H9 (cell line): ENCODE measurements at regions not wholly inside any gene's neighbourhood (a gene's known extent, or its start where the extent isn't known, plus 50 kb on each side); places are given as distances from the start of the nearest gene placed in this dataset.

Source experiments
- DNase-seq: peaks from one replicate; pipeline ENCODE4 v3.0.0-alpha.2; 2017
- H2AFZ ChIP-seq: one replicate; pipeline ENCODE4 v1.6.1; 2013; ENCODE audit warnings: mild to moderate bottlenecking, low read length, control low read depth, moderate library complexity
- H2AK5ac ChIP-seq: 2 replicates; pipeline ENCODE4 v1.6.1; 2013; ENCODE audit warnings: low read length, control low read depth, mixed read lengths; ENCODE audit not compliant: insufficient read length
- H2BK120ac ChIP-seq: one replicate; pipeline ENCODE4 v1.6.1; 2013; ENCODE audit warnings: low read depth, mild to moderate bottlenecking, low read length, control low read depth, inconsistent platforms; ENCODE audit not compliant: poor library complexity, severe bottlenecking
- H2BK12ac ChIP-seq: 2 replicates; pipeline ENCODE4 v1.6.1; 2013; ENCODE audit warnings: low read length, control low read depth, mixed read lengths, low read depth; ENCODE audit not compliant: insufficient read length
- H2BK15ac ChIP-seq: 2 replicates; pipeline ENCODE4 v1.6.1; 2013; ENCODE audit warnings: low read depth, low read length, control low read depth
- H2BK20ac ChIP-seq: one replicate; pipeline ENCODE4 v1.6.1; 2013; ENCODE audit warnings: low read depth, mild to moderate bottlenecking, low read length, control low read depth, inconsistent platforms; ENCODE audit not compliant: poor library complexity, severe bottlenecking
- H2BK5ac ChIP-seq: 2 replicates; pipeline ENCODE4 v1.6.1; 2013; ENCODE audit warnings: low read length, control low read depth, mixed read lengths; ENCODE audit not compliant: insufficient read length
- H3K14ac ChIP-seq: 2 replicates; pipeline ENCODE4 v1.6.1; 2013; ENCODE audit warnings: low read length, control low read depth; ENCODE audit not compliant: insufficient read depth
- H3K18ac ChIP-seq: 2 replicates; pipeline ENCODE4 v1.6.1; 2013; ENCODE audit warnings: low read depth, mild to moderate bottlenecking, mixed read lengths, low read length, control low read depth; ENCODE audit not compliant: insufficient read length
- H3K23ac ChIP-seq: 2 replicates; pipeline ENCODE4 v1.6.1; 2013; ENCODE audit warnings: low read length, control low read depth, mixed read lengths, low read depth; ENCODE audit not compliant: insufficient read length
- H3K23me2 ChIP-seq: 2 replicates; pipeline ENCODE4 v1.6.1; 2013; ENCODE audit warnings: low read depth, mild to moderate bottlenecking, mixed read lengths, low read length, control low read depth; ENCODE audit not compliant: insufficient read length, poor library complexity, severe bottlenecking
- H3K27ac ChIP-seq: 2 replicates; pipeline ENCODE4 v1.5.1; 2013; ENCODE audit warnings: low read length, control low read depth, mixed read lengths, low read depth; ENCODE audit not compliant: insufficient read length
- H3K27me3 ChIP-seq: 2 replicates; pipeline ENCODE4 v1.6.1; 2013; ENCODE audit warnings: low read length, control low read depth, inconsistent platforms; ENCODE audit not compliant: insufficient read depth
- H3K4ac ChIP-seq: 2 replicates; pipeline ENCODE4 v1.6.1; 2013; ENCODE audit warnings: low read depth, mild to moderate bottlenecking, control low read depth, inconsistent platforms, low read length, moderate library complexity
- H3K4me1 ChIP-seq: 2 replicates; pipeline ENCODE4 v1.6.1; 2013; ENCODE audit warnings: low read length, control low read depth, inconsistent platforms; ENCODE audit not compliant: insufficient read depth
- H3K4me2 ChIP-seq: 2 replicates; pipeline ENCODE4 v1.6.1; 2013; ENCODE audit warnings: low read length, control low read depth, mixed read lengths; ENCODE audit not compliant: insufficient read length, insufficient read depth
- H3K56ac ChIP-seq: 2 replicates; pipeline ENCODE4 v1.6.1; 2013; ENCODE audit warnings: low read depth, mild to moderate bottlenecking, mixed read lengths, low read length, control low read depth; ENCODE audit not compliant: insufficient read length
- H3K79me1 ChIP-seq: 2 replicates; pipeline ENCODE4 v1.6.1; 2013; ENCODE audit warnings: low read depth, mild to moderate bottlenecking, moderate library complexity, low read length, control low read depth, inconsistent platforms; ENCODE audit not compliant: insufficient read depth, poor library complexity, severe bottlenecking
- H3K79me2 ChIP-seq: 2 replicates; pipeline ENCODE4 v1.6.1; 2013; ENCODE audit warnings: low read length, control low read depth, inconsistent platforms; ENCODE audit not compliant: insufficient read depth
- H3K9ac ChIP-seq: 2 replicates; pipeline ENCODE4 v1.6.1; 2013; ENCODE audit warnings: low read length, control low read depth, mixed read lengths; ENCODE audit not compliant: insufficient read length; ENCODE audit errors: extremely low read depth
- H3K9me3 ChIP-seq: one replicate; pipeline ENCODE4 v1.6.1; 2013; ENCODE audit warnings: low read depth, low read length, inconsistent platforms; ENCODE audit not compliant: control insufficient read depth
- H3T11ph ChIP-seq: one replicate; pipeline ENCODE4 v1.6.1; 2013; ENCODE audit warnings: mild to moderate bottlenecking, low read length, control low read depth, inconsistent platforms
- H4K20me1 ChIP-seq: one replicate; pipeline ENCODE4 v1.6.1; 2013; ENCODE audit not compliant: control insufficient read depth, insufficient read length, insufficient read depth
- H4K5ac ChIP-seq: 2 replicates; pipeline ENCODE4 v1.6.1; 2013; ENCODE audit warnings: low read depth, mild to moderate bottlenecking, mixed read lengths, low read length, control low read depth; ENCODE audit not compliant: insufficient read length
- H4K8ac ChIP-seq: replicated peaks from 2 replicates; pipeline ENCODE4 v1.6.1; 2013; ENCODE audit warnings: low read length, control low read depth, mixed read lengths, low read depth; ENCODE audit not compliant: insufficient read length
- H4K91ac ChIP-seq: 2 replicates; pipeline ENCODE4 v1.6.1; 2013; ENCODE audit warnings: low read depth, mild to moderate bottlenecking, moderate library complexity, mixed read lengths, low read length, control low read depth; ENCODE audit not compliant: insufficient read length
- H3K27ac Mint-ChIP-seq, 3 experiments: 2 replicates in 2 of 3; 3 replicates in 1 of 3; pipeline ENCODE4 v1.8.0; 2020 to 2021; ENCODE audit warnings: mixed read lengths in 3 of 3, mild to moderate bottlenecking in 1 of 3, moderate library complexity in 1 of 3
- H3K27me3 Mint-ChIP-seq: 2 replicates; pipeline ENCODE4 v1.8.0; 2021; ENCODE audit warnings: low read depth, mild to moderate bottlenecking, moderate library complexity, mixed read lengths
- H3K36me3 Mint-ChIP-seq, 3 experiments: 2 replicates in 2 of 3; 3 replicates in 1 of 3; pipeline ENCODE4 v1.8.0; 2020 to 2021; ENCODE audit warnings: low read depth in 3 of 3, mixed read lengths in 3 of 3; ENCODE audit not compliant: insufficient read depth in 1 of 3
- H3K4me1 Mint-ChIP-seq, 2 experiments: 2 replicates each; pipeline ENCODE4 v1.8.0; 2020; ENCODE audit warnings: mixed read lengths in 2 of 2
- H3K4me3 Mint-ChIP-seq, 2 experiments: 2 replicates in 1 of 2; 3 replicates in 1 of 2; pipeline ENCODE4 v1.8.0; 2020 to 2021; ENCODE audit warnings: mild to moderate bottlenecking in 2 of 2, mixed read lengths in 2 of 2, moderate library complexity in 1 of 2
- H3K9me3 Mint-ChIP-seq, 2 experiments: 2 replicates in 1 of 2; 3 replicates in 1 of 2; pipeline ENCODE4 v1.8.0; 2020; ENCODE audit warnings: mild to moderate bottlenecking in 2 of 2, mixed read lengths in 2 of 2, moderate library complexity in 1 of 2
- CTCF ChIP-seq: fragments of 200-600 bp; sonication (generic); conservative IDR thresholded peaks from 3 replicates; pipeline ENCODE4 v1.8.0; 2021; ENCODE audit warnings: antibody characterized with exemption, mild to moderate bottlenecking
- WGBS: extraction: QIAGEN DNeasy Blood & Tissue Kit; methylation state at CpG from one replicate; pipeline ENCODE4 v1.1.7; 2013; ENCODE audit warnings: missing lambda C conversion rate, low lambda C conversion rate, mixed read lengths; ENCODE audit not compliant: insufficient read length; ENCODE audit errors: extremely low coverage; 5-methylcytosine and 5-hydroxymethylcytosine counted together

DNA sequence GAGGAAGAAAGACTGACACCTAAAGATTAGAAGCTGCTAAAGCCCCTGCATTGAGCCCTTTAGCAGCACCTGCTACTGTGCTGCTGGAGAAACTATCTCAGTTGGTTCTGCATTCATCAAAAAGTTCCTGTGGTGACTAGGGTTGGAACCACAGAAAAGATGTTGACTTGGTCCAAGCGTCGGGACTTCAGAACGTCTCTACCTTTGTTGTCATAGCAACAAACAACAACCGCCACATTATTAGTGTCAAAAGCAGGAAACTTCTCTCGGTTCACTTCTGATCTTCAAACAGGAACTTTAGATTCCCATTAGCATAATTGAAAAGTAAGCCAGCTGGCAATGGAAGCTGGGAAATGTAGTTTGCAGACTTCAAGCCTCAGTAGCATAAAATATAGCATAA, 368.0 kb downstream of the SEC23A start:
- Histone ChIP-seq H3K14ac (no peak overlapping the region), H4K8ac (no peak overlapping the region), H2AK5ac (no peak overlapping the region), H3K4me1 (no peaks in the 10 kb centered on the region), H2BK20ac (no peak overlapping the region), H3K23me2 (no peaks in the 10 kb centered on the region), H3K18ac (no peak overlapping the region), H3K9me3 (no peaks in the 10 kb centered on the region), H3K4ac (no peak overlapping the region), H3K27ac (no peak overlapping the region), H3K27me3 (no peaks in the 10 kb centered on the region), H4K20me1 (no peaks in the 10 kb centered on the region), H3K9ac (no peak overlapping the region), H2BK5ac (no peak overlapping the region), H2AFZ (no peak overlapping the region), H3K56ac (no peak overlapping the region), H3K79me2 (no peaks in the 10 kb centered on the region), H3K79me1 (no peaks in the 10 kb centered on the region), H2BK120ac (no peak overlapping the region), H3K4me2 (no peak overlapping the region), H2BK15ac (no peak overlapping the region), H2BK12ac (no peak overlapping the region), H3K23ac (no peak overlapping the region), H4K5ac (no peak overlapping the region), H4K91ac (no peak overlapping the region), H3T11ph (no peak overlapping the region)
- Mint-ChIP-seq H3K9me3 (no peaks in the 10 kb centered on the region; a peak in 1 of 5 replicates), H3K36me3 (no peaks in the 10 kb centered on the region), H3K4me1 (no peaks in the 10 kb centered on the region), H3K27me3 (no peaks in the 10 kb centered on the region), H3K4me3 (no peak overlapping the region), H3K27ac (no peak overlapping the region)
- TF ChIP-seq CTCF, result no peak
- WGBS, result no CpG with 5 or more reads among the region's 5 CpGs
- DNase-seq, result no peak
